ENCODE measurements at regions not wholly inside any gene's neighbourhood (a gene's known extent, or its start where the extent isn't known, plus 50 kb on each side); places are given as distances from the start of the nearest gene placed in this dataset.

DNA sequence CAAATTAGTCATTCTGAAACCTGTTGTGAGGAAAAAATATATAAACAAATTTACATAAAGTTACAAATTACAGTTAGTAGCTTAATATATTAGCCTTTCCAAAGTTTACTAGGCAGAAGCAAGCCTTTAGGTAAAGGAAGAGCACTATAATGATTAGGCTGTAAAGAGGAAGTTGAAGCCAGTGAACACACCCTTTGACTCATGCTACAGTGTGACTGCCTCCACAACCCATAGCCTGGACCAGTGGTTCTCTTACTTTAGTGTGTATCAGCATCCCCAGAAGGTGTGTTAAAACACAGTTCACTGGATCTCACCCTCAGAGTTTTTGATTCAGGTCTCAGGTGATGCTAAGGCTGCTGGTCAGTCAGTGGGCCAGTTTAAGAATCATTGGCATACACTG is 91.4 kb upstream of the DEFB112 start:
- Histone ChIP-seq H3K9me2 (replicated peaks; ENCODE audit: low read depth, low read length) (no peaks in the 10 kb centered on the region), H3K4me1 (ENCODE audit: insufficient read depth, low read length, poor library complexity, severe bottlenecking) (no peaks in the 10 kb centered on the region), H4K20me1 (ENCODE audit: insufficient read depth, low read length, poor library complexity, severe bottlenecking) (no peaks in the 10 kb centered on the region), H3K9ac (ENCODE audit: low read depth, low read length, poor library complexity, severe bottlenecking) (no peak overlapping the region), H3F3A (ENCODE audit: low read depth) (no peaks in the 10 kb centered on the region), H2AFZ (ENCODE audit: low read length) (no peak overlapping the region), H3K27me3 (ENCODE audit: insufficient read depth, low read length, poor library complexity, severe bottlenecking) (no peaks in the 10 kb centered on the region), H3K9me3 (ENCODE audit: insufficient read depth, low read depth, low read length) (no peaks in the 10 kb centered on the region), H3K36me3 (ENCODE audit: insufficient read depth, low read length) (no peaks in the 10 kb centered on the region), H3K79me2 (ENCODE audit: insufficient read depth, low read length) (no peaks in the 10 kb centered on the region), H3K4me3 (ENCODE audit: low read length, poor library complexity, severe bottlenecking) (no peak overlapping the region), H3K4me2 (ENCODE audit: low read depth, low read length, poor library complexity, severe bottlenecking) (no peak overlapping the region)
- TF ChIP-seq EZH2phosphoT487 (IDR thresholded peaks at IDR 0.05; ENCODE audit: borderline replicate concordance) (no peak), CTCF (conservative IDR thresholded peaks at IDR 0.05; ENCODE audit: low read length) (no peak)

GRCh38 chr6:50143011-50143719 is 93.4 kb upstream of the DEFB112 start:
- Histone ChIP-seq H3K27me3 (ENCODE audit: insufficient read depth, low read length, poor library complexity, severe bottlenecking) (no peaks in the 10 kb centered on the region), H2AFZ (ENCODE audit: low read length) (no peak overlapping the region), H3K36me3 (ENCODE audit: insufficient read depth, low read length) (no peaks in the 10 kb centered on the region), H4K20me1 (ENCODE audit: insufficient read depth, low read length, poor library complexity, severe bottlenecking) (no peaks in the 10 kb centered on the region), H3K9ac (ENCODE audit: low read depth, low read length, poor library complexity, severe bottlenecking) (no peak overlapping the region), H3K4me3 (ENCODE audit: low read length, poor library complexity, severe bottlenecking) (no peak overlapping the region), H3K4me2 (ENCODE audit: low read depth, low read length, poor library complexity, severe bottlenecking) (no peak overlapping the region), H3K9me2 (replicated peaks; ENCODE audit: low read depth, low read length) (no peaks in the 10 kb centered on the region), H3K79me2 (ENCODE audit: insufficient read depth, low read length) (no peaks in the 10 kb centered on the region), H3K9me3 (ENCODE audit: insufficient read depth, low read depth, low read length) (no peaks in the 10 kb centered on the region), H3K4me1 (ENCODE audit: insufficient read depth, low read length, poor library complexity, severe bottlenecking) (no peaks in the 10 kb centered on the region), H3F3A (ENCODE audit: low read depth) (no peaks in the 10 kb centered on the region)
- TF ChIP-seq EZH2phosphoT487 (IDR thresholded peaks at IDR 0.05; ENCODE audit: borderline replicate concordance) = no peak
- no peak for TF ChIP-seq CTCF (conservative IDR thresholded peaks at IDR 0.05; ENCODE audit: low read length)

DNA sequence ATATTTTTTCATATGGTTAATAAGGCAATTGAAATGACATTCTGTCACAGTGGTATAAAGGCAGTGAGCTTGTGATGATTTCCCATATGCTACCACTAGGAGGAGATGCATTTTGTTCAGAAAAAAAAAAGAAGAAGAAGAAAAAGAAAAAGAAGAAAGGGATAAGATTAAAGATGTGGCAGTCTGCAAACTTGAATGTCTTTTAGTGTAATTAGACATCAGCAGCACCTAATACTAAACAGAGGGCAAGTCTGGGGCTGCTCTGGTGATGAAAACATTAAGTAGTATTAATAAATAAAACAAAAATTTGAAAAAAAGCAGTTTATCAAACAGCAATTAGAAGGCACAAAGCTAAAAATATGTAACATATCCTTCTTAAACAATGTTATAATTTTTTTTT is 95.4 kb upstream of the DEFB112 start:
- H3K9ac ChIP-seq (ENCODE audit: low read depth, low read length, poor library complexity, severe bottlenecking) = no peak overlapping the region
- H2AFZ ChIP-seq (ENCODE audit: low read length) = no peak overlapping the region
- no peak overlapping the region for H3K4me3 ChIP-seq (ENCODE audit: low read length, poor library complexity, severe bottlenecking)
- TF ChIP-seq EZH2phosphoT487 (IDR thresholded peaks at IDR 0.05; ENCODE audit: borderline replicate concordance) = no peak
- peak; percentile 63 for TF ChIP-seq CTCF (conservative IDR thresholded peaks at IDR 0.05; ENCODE audit: low read length)
- H3K4me1 ChIP-seq (ENCODE audit: insufficient read depth, low read length, poor library complexity, severe bottlenecking) = no peaks in the 10 kb centered on the region
- H3K27me3 ChIP-seq (ENCODE audit: insufficient read depth, low read length, poor library complexity, severe bottlenecking) = no peaks in the 10 kb centered on the region
- no peaks in the 10 kb centered on the region for H3K79me2 ChIP-seq (ENCODE audit: insufficient read depth, low read length)
- H3F3A ChIP-seq (ENCODE audit: low read depth) = no peaks in the 10 kb centered on the region
- no peaks in the 10 kb centered on the region for H3K36me3 ChIP-seq (ENCODE audit: insufficient read depth, low read length)
- no peaks in the 10 kb centered on the region for H3K9me3 ChIP-seq (ENCODE audit: insufficient read depth, low read depth, low read length)
- no peak overlapping the region for H3K4me2 ChIP-seq (ENCODE audit: low read depth, low read length, poor library complexity, severe bottlenecking)
- no peaks in the 10 kb centered on the region for H3K9me2 ChIP-seq (replicated peaks; ENCODE audit: low read depth, low read length)
- H4K20me1 ChIP-seq (ENCODE audit: insufficient read depth, low read length, poor library complexity, severe bottlenecking) = no peaks in the 10 kb centered on the region

All from Loucy (cell line).